ENCODE measurements at regions not wholly inside any gene's neighbourhood (a gene's known extent, or its start where the extent isn't known, plus 50 kb on each side); places are given as distances from the start of the nearest gene placed in this dataset.
"Not testable (repeated sequence)": the region's sequence is repeated elsewhere in the genome, so short reads cannot be mapped to it uniquely, and the experiment has no call there.

DNA sequence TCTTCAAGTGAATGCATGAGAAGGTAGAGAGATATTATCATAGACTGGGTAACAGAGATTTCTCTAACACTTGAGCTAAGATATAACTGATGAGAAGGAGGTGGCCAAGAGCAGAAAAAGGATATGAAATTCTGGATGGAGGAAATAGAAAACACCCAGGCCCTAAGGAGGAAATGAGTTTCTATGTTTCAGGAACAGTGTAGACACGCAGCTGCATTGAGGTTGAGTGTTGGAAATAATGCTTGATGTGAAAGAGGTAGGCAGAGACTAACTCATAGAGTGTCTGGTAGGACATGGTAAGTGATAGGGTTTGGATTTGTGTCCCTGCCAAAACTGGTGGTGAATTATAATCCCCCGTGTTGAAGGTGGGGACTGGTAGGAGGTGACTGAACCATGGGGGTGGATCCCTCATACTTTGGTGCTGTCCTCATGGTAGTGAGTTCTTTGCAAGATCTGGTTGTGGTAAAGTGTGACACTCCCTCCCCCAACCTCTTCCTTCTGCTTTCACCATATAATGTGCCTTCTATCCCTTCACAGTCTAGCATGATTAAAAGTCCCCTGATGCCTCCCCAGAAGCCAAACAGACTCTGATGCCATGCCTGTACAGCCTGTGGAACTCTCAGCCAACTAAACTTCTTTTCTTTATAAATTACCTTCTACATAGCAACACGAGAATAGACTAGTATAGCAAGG lies 787.3 kb downstream of the EDEM1 start:
- DNase-seq: no peak
- intact Hi-C loops (cut with micrococcal nuclease): no loop called here
- ATAC-seq: peak; percentile 48

- DNase-seq (no peak), ATAC-seq (no peak)
- intact Hi-C loops (cut with micrococcal nuclease): no loop called here
Measured at GRCh38 chr3:5977331-5977730, 789.8 kb downstream of the EDEM1 start.

DNA sequence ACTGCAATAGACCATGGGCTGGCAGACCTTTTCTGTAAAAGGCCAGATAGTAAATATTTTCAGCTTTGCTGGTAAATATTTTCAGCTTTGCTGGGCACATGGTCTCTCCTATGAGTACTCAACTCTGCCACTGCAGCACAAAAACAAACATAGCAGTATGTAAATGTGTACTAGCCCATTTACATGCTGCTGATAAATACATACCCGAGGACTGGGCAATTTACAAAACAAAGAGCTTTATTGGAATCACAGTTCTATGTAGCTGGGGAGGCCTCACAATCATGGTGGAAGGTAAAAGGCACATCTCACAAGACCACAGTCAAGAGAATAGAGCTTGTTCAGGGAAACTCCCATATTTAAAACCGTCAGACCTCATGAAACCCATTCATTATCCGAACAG lies 793.0 kb downstream of the EDEM1 start:
- intact Hi-C loops (cut with micrococcal nuclease): no loop called here
- DNase-seq (no peak), ATAC-seq (no peak)

GRCh38 chr3:5994651-5995050 lies 807.1 kb downstream of the EDEM1 start:
- DNase-seq (no peak), ATAC-seq (no peak)
- intact Hi-C loops (cut with micrococcal nuclease): no loop called here

GRCh38 chr3:6018456-6018855 lies 830.9 kb downstream of the EDEM1 start:
- intact Hi-C loops (cut with micrococcal nuclease): no loop called here
- ATAC-seq (no peak), DNase-seq (no peak)

DNA sequence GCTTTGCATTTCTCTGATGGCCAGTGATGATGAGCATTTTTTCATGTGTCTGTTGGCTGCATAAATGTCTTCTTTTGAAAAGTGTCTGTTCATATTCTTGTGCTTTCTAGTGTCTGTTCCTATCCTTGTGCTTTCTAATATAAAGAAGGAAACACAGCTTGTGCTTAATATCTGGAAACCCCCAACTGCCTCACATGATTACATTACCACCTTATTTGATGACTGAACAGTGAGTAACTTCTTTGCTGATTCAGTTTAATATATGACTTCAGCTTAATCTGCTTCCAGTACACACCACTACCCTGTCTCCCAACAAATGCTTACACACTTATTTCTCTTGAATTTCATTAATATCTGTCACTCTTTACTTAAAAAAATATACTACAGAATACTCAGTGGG lies 835.1 kb downstream of the EDEM1 start:
- intact Hi-C loops (cut with micrococcal nuclease): no loop called here
- DNase-seq (no peak), ATAC-seq (no peak)

GRCh38 chr3:6025032-6025431 lies 835.9 kb upstream of the GRM7 start:
- DNase-seq: no peak
- intact Hi-C loops (cut with micrococcal nuclease): no loop called here
- no peak for ATAC-seq

GRCh38 chr3:6030648-6031047 lies 830.3 kb upstream of the GRM7 start:
- DNase-seq; intact Hi-C loops (cut with micrococcal nuclease); ATAC-seq: not testable (repeated sequence)

DNA sequence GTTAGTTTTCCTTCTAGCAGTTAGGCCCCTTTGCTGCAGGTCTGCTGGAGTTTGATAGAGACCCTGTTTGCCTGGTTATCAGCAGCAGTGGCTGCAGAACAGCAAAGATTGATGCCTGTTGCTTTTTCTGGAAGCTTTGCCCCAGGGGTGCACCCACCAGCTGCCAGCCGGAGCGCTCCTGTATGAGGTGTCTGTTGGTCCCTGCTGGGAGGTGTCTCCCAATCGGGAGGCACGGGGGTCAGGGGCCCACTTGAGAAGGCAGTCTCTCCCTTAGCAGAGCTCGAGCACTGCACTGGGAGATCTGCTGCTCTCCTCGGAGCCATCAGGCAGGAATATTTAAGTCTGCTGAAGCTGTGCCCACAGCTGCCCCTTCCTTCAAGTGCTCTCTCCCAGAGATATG lies 825.3 kb upstream of the GRM7 start:
- intact Hi-C loops (cut with micrococcal nuclease): no loop called here
- ATAC-seq: no peak

GRCh38 chr3:6039971-6040370 lies 820.9 kb upstream of the GRM7 start:
- no peak for DNase-seq
- no peak for ATAC-seq
- intact Hi-C loops (cut with micrococcal nuclease): no loop called here

More for the DNA sequence above, 825.3 kb upstream of the GRM7 start:
- no peak for DNase-seq

GRCh38 chr3:6041894-6042293 lies 819.0 kb upstream of the GRM7 start:
- intact Hi-C loops (cut with micrococcal nuclease): no loop called here
- no peak for ATAC-seq

DNA sequence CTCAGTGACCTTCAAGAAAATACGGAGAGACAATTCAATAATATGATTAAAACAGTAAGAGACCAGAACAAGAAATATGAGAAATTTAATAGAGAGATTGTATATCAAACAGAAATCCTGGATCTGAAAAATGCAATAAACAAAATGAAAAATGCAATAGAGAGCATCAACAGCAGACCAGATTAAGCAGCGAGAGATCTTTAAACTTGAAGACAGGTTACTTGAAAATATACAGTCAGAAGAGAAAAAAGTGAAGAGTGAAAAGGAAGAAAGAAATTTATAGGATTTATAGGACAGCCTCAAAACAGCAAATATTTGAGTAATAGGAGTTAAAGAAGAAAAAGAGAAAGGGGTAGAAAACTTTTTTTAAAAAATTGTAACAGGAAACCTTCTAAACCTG lies 813.9 kb upstream of the GRM7 start:
- intact Hi-C loops (cut with micrococcal nuclease): no loop called here
- no peak for DNase-seq
- ATAC-seq: no peak

More at GRCh38 chr3:6041894-6042293, 819.0 kb upstream of the GRM7 start:
- DNase-seq: no peak

- no peak for ATAC-seq
- DNase-seq: no peak
- intact Hi-C loops (cut with micrococcal nuclease): no loop called here
Measured at GRCh38 chr3:6060251-6060650, 800.7 kb upstream of the GRM7 start.

DNA sequence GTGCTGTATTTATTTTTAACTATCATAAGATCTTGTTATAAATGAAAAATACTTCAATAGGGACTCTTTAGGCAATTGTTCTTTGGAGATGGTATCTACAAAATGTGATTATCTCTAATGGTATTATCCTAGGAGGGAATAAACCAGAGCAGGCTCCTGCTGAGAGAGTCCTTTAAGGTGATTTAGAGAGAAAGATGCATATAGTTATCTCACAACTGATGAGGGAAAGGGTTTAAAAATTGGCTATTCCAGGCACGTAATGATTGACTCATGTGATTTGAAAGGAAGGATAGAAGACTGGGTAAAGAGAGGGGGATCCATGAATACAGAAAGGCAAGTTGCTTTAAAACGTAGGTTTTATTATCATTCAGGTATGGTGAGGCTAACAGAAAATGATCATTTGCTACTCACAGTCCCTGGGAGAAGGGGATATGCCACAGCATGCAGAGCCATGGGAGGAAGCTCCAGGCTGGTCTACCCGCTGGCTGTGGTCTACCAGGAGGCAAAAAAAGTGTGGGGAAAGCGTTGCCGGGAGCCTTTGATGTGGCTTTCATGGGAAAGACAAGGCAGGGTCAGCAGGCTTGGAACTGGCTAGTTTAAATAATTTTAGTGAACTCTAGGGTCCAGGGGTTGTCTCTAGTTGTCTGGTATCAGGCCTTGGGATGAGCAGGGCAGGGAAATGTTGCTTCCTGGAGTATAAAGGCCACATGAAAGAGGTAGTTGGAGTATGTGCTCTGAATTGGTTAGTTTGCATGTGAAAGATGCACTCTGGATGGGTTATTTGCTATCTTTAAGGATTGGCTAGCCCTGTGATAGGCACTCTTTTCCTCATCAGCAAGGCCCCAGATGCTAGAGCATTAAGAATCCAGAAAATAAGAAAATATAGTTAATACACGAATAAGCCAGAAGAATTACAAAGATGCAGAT lies 798.4 kb upstream of the GRM7 start:
- intact Hi-C loops (cut with micrococcal nuclease): no loop called here
- ATAC-seq (no peak), DNase-seq (no peak)

DNA sequence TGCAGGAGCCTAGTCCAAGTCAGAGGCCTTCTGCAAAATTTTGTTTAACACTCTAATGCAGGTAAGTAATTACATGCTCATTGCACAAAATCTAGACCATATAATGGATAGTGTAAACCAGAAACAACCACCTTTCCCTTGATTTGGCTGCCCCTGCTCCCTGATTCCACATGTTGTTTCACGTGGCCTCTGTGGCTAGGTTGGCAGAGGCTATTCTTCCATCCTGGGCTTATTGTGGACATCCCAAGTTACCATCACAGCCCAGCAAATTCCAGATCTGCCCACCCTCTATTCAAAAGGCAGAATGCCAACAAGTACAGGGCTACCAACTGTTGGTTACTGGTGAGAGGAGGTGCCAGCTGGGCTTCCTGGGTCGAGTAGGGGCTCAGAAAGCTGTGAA lies 794.5 kb upstream of the GRM7 start:
- DNase-seq: no peak
- ATAC-seq: no peak
- intact Hi-C loops (cut with micrococcal nuclease): no loop called here

DNA sequence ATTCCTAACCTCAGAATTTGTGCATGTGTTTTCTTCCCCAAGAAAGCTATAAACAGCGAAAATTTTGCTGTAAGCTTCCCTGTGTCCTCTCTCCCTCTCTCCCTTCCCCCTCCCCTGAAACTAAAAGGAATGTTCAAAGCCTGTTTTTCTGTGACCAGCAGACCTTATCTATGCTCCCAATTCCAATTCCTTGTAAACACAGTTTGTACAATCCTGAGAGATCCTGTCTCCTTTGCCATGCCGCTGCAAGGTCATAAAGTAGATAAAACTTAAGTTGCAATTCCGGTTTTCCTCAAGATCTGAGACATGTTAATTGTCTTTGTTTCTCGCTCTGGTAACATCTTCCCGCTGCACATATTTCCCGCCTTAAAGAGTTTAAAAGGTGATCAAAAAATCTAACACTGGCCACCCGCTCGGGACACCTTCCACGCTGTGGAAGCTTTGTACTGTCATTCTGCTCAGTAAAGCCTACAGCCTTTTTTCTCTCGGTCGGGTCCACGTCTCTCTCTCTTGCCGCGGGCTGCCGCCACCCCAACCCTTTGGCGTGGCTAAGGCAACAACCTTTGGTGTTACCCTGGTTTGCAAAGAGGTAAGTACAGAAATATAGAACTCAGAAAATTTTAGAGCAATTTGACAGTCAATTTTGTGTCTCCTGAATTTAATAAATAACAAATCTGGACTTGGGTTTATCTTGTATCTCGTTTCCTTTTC lies 793.9 kb upstream of the GRM7 start:
- ATAC-seq; intact Hi-C loops (cut with micrococcal nuclease); DNase-seq: not testable (repeated sequence)

GRCh38 chr3:6074952-6075351 lies 786.0 kb upstream of the GRM7 start:
- intact Hi-C loops (cut with micrococcal nuclease): no loop called here
- no peak for ATAC-seq
- no peak for DNase-seq

DNA sequence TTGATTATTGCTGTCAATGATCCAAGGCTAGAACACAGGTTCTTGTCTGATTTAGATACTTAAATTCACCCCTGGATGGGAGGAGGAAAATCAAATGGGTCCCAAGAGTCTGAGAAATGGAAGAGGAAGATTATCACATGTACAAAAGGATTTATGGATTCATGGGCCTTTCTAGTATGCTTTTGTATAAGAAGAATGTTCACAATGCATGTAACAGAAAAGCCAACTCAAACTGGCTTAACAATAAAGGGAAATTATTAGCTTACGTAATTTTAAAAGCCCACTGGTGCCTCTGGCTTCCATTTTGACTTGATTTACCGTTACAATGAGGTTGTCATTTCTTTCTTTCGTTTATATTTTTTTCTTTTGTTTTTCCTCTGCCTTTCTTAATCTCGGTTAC lies 782.5 kb upstream of the GRM7 start:
- ATAC-seq (no peak), DNase-seq (no peak)
- intact Hi-C loops (cut with micrococcal nuclease): no loop called here

DNA sequence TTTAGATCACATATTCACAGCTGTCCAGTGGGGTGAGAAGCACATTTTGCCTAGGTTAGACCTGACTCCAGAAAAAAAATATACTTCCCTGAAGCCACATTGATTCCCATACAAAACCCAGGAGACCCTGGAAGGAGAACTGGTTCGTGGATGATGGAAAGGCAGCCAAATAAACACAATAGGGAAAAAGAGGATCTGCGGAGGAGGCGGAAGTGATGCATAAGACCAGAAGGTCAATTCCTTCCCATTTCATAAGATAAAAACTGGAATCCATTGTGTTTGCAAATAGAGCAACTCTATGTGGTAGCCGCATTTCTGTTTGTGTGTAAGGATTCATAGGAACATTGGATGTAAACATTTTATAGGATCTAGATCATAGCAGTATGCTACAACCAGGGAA lies 781.9 kb upstream of the GRM7 start:
- intact Hi-C loops (cut with micrococcal nuclease): no loop called here
- ATAC-seq (no peak), DNase-seq (no peak)

GRCh38 chr3:6079561-6080179 lies 781.2 kb upstream of the GRM7 start:
- intact Hi-C loops (cut with micrococcal nuclease): no loop called here
- no peak for DNase-seq
- no peak for ATAC-seq

All from left ventricle myocardium superior (tissue), 1 donor.